GM19468 (cell line): ENCODE measurements at regions not wholly inside any gene's neighbourhood (a gene's known extent, or its start where the extent isn't known, plus 50 kb on each side); places are given as distances from the start of the nearest gene placed in this dataset.

Experiments
- ATAC-seq: cut with Tn5 transposase; IDR thresholded peaks from one replicate; pipeline ENCODE4 v1.9.1; 2021; ENCODE audit warnings: mild to moderate bottlenecking, moderate library complexity, moderate number of reproducible peaks; ENCODE audit not compliant: unreplicated experiment; ENCODE audit errors: extremely low read depth

DNA sequence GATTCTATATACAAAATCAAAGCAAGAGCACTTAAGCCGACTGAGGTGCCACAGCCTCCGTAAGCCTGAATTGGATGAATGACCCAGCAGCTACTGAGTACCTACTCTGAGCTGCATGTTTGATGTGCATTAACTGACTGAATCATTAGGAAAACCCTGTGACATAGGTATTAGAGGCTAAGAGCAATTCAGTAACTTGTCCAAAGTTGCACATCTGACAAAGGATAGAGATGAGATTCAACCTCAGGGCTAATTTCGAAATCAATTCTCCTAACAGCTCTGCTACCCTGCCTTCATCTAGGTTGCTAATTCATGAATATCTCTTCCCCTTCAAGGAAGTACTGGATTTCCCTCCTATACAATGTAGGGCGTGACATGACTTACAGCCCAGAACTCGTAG is 89.1 kb upstream of the GLIS3 start:
- no peak for ATAC-seq

DNA sequence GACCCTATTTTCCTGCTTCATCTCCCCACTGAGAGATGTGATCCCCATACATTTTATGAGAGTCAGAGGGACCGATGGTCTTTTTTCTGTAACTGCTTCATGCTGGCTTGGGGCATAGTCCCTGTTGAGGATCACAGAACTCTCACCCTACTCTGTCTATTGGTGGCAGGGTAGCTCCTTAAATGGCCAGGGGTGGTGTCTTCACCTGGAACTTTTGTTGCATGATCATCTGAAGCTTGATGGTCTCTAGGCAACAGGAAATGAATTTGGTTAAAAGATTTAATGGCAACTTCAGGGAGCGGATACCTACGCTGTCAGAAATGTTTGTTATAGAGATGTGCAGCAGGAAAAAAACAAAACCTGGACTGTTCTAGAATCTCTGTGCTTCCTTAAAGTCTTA is 87.0 kb upstream of the GLIS3 start:
- ATAC-seq = no peak

DNA sequence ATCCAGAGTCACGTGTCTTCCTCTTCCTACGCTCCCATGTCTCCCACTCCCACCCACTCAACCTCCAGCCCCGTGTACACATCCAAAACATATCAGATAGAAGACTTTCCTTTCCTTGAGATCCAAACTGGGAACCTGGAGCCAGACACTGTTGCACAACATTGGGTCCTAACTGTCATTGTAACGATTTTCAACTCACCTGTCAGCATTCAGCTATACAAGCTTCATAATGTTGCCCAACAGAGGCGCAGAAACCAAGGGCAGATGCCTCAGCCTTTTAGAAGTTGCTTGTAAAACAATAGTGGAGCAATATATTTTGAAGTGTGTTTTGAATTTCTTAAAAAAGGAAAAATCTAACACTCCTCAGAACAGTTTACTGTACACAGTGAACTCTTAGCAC is 84.9 kb upstream of the GLIS3 start:
- no peak for ATAC-seq

DNA sequence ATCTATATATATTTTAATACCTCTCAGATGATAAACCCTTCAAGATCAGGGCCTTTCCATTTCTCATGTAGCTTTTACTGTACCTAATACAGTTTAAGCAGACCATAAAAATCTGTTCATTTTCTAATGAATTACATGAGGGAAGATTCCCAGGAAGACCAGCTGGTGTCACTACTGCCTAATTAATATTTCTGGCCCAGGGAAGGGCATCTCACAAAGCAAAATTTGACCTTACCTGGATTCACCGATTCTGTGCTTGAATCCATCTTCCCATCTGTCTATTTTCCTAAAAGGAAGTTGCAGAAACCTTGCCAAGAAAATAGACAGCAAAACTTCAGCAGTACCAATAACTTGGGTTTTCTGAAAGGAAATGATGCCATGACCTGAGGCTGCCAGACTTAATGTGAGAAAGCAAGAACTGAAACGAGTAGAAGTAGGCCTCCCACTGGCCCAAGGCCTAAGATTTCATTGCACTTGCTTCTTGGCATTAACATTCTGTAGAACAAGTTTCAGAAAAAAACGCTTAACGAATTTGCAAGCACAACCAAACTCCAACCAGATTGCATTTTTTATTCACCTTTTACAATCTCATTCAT is 83.0 kb upstream of the GLIS3 start:
- ATAC-seq = no peak

DNA sequence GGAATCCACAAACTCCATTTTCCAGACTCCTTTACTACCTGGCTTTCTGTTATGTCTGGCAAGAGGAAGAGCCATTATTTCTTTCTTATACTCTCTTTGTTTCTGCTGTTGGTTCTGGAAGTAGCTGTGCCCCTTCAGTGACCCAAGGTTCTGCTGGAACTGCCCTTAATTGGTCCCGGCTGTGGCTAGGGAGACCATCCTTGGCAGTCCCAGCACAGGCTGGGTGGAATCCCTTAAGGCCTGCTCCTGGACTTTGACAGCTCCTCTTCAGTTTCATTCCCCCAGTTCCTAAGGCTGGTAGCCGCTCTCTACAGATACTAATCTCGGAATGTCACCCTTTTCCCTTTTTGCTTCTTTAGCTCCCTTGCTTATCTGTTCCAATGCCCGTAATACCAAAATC is 81.9 kb upstream of the GLIS3 start:
- ATAC-seq = no peak

DNA sequence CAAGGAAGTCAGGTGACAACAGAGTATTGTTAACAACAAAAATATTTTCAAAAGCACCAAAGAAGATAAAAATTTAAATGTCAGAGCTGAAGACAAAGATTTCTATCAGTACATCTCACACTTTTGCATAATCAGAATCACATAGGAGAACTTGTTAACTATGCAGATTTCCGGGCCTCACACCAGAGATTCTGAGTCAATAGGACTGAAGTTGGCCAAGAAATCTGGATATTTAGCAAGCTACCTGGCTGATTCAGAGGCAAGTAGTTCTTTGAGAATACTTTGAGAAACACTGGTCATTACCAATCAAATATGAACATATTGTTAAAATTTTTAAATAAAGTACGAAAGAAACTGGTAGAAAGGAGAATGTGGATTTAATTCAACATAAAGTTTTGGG is 80.5 kb upstream of the GLIS3 start:
- ATAC-seq = no peak

DNA sequence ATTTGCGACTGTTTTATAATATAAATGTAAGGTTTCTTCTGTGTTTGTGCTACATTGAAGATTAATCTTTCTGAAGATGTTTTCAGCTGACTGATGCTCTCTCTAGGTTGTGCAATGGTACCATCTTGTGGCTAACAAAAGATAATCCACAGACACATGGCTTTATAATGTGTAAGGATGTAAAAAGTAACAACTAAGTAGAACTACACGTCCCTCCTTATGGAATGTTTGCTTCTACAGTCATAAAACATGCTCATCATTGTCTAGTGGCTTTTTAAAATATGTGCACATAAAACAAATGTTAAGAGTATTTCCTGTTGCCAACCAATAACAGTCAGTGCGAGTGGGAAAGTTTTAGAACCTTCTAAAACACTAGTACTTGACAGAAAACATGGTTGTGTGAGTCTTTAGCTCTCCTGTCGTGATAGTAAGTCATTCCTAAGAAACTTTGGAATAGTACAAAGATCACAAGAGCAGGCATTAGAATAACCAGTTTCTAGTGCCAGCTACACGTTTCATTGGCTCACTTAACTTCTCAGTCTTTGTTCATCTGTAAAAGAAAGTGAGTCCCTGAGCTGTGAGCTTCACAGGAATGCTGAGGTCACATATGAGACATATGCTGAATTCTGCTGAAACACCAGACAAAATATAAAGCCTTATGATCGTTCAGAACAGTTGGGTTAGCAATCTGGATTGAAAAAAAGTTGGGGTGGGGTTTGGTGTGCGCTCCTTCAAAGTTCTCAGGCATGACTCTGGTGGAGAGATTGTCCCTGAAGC is 75.7 kb upstream of the GLIS3 start:
- no peak for ATAC-seq

DNA sequence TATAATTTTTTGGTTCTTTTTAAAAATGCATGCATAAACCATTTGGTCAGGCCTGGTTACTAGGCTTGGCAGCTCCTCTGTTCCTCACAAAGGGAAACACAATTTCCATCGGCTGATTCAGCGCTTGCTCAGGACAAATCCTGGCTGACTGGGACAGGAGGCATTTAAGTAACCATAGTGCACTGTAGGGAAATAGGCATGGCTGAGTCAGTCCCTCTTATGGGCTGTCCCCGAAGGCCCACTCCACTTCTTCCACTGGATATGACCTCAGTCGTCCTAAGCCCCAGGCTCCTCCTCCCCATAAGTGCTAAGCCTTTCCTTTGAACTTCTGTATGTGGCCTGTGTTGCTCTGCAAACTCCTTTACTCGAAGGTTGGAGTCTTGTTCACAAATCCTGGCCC is 71.2 kb upstream of the GLIS3 start:
- ATAC-seq = no peak

DNA sequence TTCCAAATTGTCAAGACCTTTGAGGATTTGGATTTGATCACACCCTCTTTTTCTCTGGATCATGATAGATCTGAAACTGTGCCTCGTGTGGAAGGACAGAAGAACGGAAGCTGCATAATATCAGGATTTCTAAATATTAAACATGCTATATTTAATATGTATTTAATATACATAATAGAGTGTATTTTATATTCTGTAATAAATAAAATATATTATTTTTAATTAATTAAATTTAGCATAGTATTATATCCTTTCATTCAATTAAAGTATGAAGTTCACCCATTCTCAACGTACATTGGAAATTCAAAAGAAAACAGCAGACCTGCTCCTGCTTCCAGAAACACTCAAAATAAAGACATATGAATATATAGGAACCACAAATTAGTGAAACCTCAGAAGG is 70.6 kb upstream of the GLIS3 start:
- no peak for ATAC-seq

DNA sequence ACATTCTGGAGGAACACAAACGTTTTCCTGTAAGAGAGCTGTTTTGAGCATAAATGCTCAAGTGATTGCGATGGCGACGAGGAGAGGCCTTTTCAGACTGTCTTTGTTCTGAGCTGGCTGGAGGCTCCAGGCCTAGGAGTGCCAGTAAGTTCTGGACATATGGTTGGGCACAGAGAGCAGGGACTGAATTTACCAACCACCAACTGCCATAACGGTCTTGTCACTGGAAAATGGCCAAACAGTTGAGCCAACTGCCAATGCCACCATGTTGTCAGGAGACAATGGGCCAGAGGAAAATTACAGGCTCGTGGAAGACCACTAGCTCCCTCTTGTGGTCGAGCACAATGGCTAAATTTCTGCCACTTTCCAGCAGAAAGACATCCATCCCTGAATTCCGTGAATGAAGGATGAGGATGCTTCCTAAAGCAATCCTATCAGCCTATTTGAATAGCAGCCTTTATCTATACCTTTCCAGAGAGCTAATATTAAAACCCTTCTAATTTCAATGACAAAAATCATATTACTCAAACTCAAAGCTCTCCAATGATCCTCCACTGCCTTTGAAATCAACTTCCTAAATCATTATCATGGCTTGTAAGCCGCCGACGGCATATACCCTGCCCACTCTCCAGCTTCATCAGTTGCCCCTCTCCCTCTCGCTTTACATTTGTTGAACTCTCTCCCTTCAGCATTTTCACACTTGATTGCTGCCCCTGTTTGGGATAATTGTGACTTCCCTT is 66.9 kb upstream of the GLIS3 start:
- no peak for ATAC-seq

DNA sequence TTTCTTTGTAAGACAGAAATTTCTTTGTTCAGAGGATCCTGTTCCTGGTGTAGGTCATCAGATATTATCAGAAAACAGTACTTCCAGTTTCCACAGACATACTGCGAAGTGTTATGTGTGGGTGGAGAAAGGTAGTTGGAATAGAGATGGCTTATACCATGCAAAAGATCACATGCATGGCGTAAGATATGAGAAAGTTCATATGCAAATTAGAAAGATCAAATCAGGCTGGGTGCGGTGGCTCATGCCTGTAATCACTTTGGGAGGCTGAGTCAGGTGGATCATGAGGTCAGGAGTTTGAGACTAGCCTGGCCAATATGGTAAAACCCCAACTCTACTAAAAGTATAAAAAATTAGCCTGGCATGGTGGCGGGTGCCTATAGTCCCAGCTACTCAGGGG is 65.2 kb upstream of the GLIS3 start:
- ATAC-seq = no peak

DNA sequence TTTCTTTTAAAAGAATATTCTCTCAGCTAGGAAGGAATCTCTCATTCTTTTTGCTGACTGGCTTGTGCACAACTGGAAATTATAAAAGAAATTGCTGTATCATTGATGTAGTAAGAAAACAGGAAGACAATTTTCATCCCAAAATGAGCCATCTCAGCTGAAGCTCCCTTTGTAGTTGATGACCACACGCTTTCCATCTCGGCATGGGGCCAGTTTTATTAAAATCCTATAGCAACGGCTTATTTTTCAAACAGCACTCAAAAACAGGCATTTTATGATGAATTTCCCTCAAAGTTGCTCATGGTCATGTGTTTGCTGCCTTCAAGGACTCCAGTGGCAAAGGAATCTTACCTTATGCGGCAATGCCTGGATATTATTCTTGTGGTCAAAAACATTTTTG is 62.4 kb upstream of the GLIS3 start:
- ATAC-seq = no peak

DNA sequence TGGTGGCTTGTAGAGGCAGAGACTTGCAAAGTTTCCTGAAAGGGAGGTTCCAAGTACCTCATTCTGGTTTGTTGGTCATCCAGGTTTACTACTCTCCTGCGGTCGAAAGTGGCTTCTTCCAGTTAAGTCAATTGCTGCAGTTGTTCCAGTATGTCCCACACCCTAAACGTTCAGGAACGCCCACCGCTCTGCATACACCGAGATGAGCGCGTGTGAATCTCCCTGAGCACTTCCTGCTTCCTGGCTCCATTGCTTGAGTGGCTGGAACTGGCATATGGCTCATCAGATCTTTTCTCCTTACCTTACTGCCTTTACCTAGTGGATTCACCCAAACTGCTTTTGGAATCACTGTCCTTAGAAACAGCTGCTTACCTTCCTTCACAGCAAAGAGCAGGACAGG is 59.1 kb upstream of the GLIS3 start:
- ATAC-seq = no peak

DNA sequence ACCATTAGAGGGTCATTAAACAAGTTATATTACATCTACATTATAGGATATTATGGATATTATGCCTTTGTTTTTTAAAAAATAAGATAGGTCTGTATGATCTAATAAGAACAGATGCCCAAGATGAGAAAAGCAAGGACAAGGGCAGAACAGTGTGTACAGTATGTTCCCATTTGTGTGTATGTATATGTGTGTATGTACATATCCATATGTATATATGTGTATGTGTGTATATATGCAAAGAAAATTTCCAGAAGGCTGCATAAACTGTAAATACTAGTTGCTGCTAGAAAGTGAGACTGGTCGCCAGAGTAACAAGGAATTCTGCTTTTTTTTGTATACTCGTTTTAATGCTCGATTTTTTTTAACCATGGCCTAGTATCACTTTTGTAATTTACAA is 58.1 kb upstream of the GLIS3 start:
- no peak for ATAC-seq

DNA sequence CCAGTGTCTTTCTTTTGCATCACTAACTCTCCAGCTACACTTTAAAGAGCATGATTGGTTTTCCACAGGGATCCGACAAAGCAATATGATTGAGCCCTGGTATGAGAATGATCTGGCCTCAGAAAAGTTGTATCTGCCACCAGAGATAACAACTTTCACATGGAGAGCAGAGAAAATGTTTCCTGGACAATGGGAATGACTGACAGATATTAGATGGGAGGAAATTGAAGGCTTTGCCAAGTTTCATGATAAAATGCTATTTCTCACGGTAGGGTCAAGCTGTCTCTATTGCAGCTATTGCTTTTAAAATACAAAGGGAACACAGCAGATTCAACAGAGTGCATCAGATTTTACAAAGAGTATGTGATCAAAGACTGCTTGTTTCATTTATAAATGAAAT is 56.4 kb upstream of the GLIS3 start:
- ATAC-seq = no peak

DNA sequence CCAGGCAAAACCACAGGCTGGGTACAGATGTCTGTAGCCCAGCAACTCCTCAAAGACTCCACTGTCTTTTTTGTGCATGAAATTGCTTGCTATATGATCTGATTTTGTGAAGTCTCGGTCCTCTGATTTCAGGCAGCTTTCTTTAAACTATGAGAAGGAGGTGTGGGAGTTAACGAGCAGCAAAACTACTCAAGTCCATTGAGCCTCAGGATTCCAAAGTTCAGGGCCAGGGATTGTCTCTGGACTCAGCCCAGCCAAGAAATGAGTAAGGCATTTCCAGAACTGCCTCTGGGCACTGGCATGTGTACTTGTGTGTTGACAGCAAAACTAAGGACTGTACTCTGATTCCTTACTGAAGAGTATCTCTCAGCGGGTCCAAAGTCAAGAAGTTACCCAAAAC is 53.4 kb upstream of the GLIS3 start:
- ATAC-seq = no peak

DNA sequence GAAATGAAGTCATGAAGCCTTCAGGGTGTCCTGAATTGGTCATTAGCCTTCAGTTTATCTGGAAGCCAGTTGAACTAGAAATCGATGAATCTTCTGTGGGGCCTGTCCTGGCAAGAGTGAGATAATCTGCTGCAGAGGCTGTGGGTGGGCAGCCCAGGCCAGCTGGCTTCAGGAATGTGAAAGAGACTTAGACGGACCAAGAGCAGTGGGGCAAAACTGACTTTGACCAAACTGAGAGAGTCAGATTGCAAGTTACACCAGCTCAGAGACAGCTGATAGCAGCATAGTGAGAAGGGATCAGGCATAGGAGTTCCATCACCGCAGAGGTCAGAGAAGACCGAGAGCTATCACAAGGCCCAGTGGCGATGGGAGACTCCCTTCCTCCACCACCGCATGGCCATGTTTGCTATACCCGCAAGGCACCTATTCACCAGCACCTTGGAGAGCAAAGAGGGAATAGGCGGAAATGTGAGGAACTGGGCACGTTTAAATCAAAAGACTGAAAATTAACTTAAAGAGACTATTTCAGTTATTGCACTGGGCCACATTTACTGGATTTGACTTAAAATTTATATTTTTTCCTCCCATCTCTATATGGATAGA is 50.0 kb upstream of the GLIS3 start:
- ATAC-seq = no peak
